ENCODE measurements at regions not wholly inside any gene's neighbourhood (a gene's known extent, or its start where the extent isn't known, plus 50 kb on each side); places are given as distances from the start of the nearest gene placed in this dataset.

DNA sequence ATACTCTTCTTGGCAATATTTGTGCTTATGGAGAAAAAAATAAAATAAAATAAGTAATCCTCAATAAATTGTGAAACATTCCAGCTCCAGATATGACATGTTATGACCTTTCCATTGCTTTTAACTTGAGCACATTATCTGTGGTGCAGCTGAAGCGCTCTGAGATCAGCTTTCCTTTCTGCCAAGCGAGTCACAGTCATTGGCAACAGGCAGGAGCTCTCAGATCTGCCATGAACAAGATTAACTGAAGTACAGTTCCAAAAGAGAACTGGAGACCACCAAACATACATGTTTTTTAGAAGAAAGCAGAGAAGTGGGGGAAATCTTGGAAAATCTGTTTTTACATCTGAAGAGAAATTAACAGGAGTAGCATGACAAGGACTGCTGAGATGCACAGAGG is 89.2 kb upstream of the DSCAM start:
- TF ChIP-seq ZNF274 (CRISPR knock-in tag; IDR thresholded peaks at IDR 0.05) (no peak), MAFK (conservative IDR thresholded peaks at IDR 0.05 in 1 of 2, IDR thresholded peaks at IDR 0.05 in 1 of 2; ENCODE audit: low read length in 2 of 2) (no peak), TARDBP (CRISPR knock-in tag; IDR thresholded peaks at IDR 0.05) (no peak), FOXK2 (IDR thresholded peaks at IDR 0.05) (no peak)
- TF ChIP-seq, protein P1, sequence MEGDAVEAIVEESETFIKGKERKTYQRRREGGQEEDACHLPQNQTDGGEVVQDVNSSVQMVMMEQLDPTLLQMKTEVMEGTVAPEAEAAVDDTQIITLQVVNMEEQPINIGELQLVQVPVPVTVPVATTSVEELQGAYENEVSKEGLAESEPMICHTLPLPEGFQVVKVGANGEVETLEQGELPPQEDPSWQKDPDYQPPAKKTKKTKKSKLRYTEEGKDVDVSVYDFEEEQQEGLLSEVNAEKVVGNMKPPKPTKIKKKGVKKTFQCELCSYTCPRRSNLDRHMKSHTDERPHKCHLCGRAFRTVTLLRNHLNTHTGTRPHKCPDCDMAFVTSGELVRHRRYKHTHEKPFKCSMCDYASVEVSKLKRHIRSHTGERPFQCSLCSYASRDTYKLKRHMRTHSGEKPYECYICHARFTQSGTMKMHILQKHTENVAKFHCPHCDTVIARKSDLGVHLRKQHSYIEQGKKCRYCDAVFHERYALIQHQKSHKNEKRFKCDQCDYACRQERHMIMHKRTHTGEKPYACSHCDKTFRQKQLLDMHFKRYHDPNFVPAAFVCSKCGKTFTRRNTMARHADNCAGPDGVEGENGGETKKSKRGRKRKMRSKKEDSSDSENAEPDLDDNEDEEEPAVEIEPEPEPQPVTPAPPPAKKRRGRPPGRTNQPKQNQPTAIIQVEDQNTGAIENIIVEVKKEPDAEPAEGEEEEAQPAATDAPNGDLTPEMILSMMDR (CRISPR knock-in tag; IDR thresholded peaks at IDR 0.05): no peak

Data from HepG2 (cell line).